Mesothelial cell of epicardium (in vitro differentiated cells): ENCODE measurements at regions not wholly inside any gene's neighbourhood (a gene's known extent, or its start where the extent isn't known, plus 50 kb on each side); places are given as distances from the start of the nearest gene placed in this dataset.

Experiments used
- DNase-seq, 2 experiments: peaks; one replicate each; pipeline ENCODE4 v3.0.0; 2021; ENCODE audit warnings: low spot score in 2 of 2; ENCODE audit not compliant: unreplicated experiment in 2 of 2
- H3K27ac Mint-ChIP-seq: 2 replicates; pipeline ENCODE4 v1.8.0; 2021; ENCODE audit warnings: mixed read lengths
- H3K27me3 Mint-ChIP-seq: 2 replicates; pipeline ENCODE4 v1.8.0; 2021; ENCODE audit warnings: low read depth, mixed read lengths
- H3K36me3 Mint-ChIP-seq: 2 replicates; pipeline ENCODE4 v1.8.0; 2021; ENCODE audit warnings: mixed read lengths
- H3K4me1 Mint-ChIP-seq: 2 replicates; pipeline ENCODE4 v1.8.0; 2021; ENCODE audit warnings: mixed read lengths
- H3K4me3 Mint-ChIP-seq: 2 replicates; pipeline ENCODE4 v1.8.0; 2021; ENCODE audit warnings: mild to moderate bottlenecking, moderate library complexity, mixed read lengths
- H3K9me3 Mint-ChIP-seq: 2 replicates; pipeline ENCODE4 v1.8.0; 2021; ENCODE audit warnings: mixed read lengths
- CTCF ChIP-seq: fragments of 200-600 bp; sonication (generic); IDR thresholded peaks from one replicate; pipeline ENCODE4 v1.5.0; 2021; ENCODE audit warnings: antibody characterized with exemption; ENCODE audit not compliant: unreplicated experiment

GRCh38 chr22:47943729-47944700 is 1181.6 kb downstream of the TBC1D22A start:
- H3K4me1 Mint-ChIP-seq, result no peaks in the 10 kb centered on the region
- H3K4me3 Mint-ChIP-seq, result no peak overlapping the region
- no peak for TF ChIP-seq CTCF
- no peak overlapping the region for H3K27ac Mint-ChIP-seq
- H3K27me3 Mint-ChIP-seq, result no peaks in the 10 kb centered on the region
- no peak for DNase-seq
- peaks cover 64% of the 10 kb centered on the region for H3K9me3 Mint-ChIP-seq
- H3K36me3 Mint-ChIP-seq, result peaks cover 2% of the 10 kb centered on the region

GRCh38 chr22:47940211-47940610 is 1177.8 kb downstream of the TBC1D22A start:
- H3K4me3 Mint-ChIP-seq, result no peak overlapping the region
- H3K9me3 Mint-ChIP-seq, result peaks cover 64% of the 10 kb centered on the region

GRCh38 chr22:47933891-47934290 is 1171.4 kb downstream of the TBC1D22A start:
- no peak for TF ChIP-seq CTCF
- H3K4me1 Mint-ChIP-seq, result no peaks in the 10 kb centered on the region
- no peak overlapping the region for H3K27ac Mint-ChIP-seq
- H3K27me3 Mint-ChIP-seq, result no peaks in the 10 kb centered on the region
- no peak overlapping the region for H3K4me3 Mint-ChIP-seq
- peaks cover 62% of the 10 kb centered on the region for H3K9me3 Mint-ChIP-seq
- DNase-seq, result no peak
- H3K36me3 Mint-ChIP-seq, result no peaks in the 10 kb centered on the region

More at GRCh38 chr22:47940211-47940610, 1177.8 kb downstream of the TBC1D22A start:
- no peak overlapping the region for H3K27ac Mint-ChIP-seq
- no peak for DNase-seq
- H3K27me3 Mint-ChIP-seq, result no peaks in the 10 kb centered on the region
- peaks cover 2% of the 10 kb centered on the region for H3K36me3 Mint-ChIP-seq
- H3K4me1 Mint-ChIP-seq, result no peaks in the 10 kb centered on the region
- no peak for TF ChIP-seq CTCF

- Mint-ChIP-seq H3K27me3 (no peaks in the 10 kb centered on the region), H3K36me3 (no peaks in the 10 kb centered on the region), H3K4me1 (no peaks in the 10 kb centered on the region), H3K4me3 (no peak overlapping the region), H3K9me3 (peaks cover 62% of the 10 kb centered on the region), H3K27ac (no peak overlapping the region)
- no peak for DNase-seq
- no peak for TF ChIP-seq CTCF
These were observed 1170.8 kb downstream of the TBC1D22A start for GRCh38 chr22:47933226-47933625.

GRCh38 chr22:47929646-47930185 is 1167.3 kb downstream of the TBC1D22A start:
- Mint-ChIP-seq H3K27ac (no peak overlapping the region), H3K4me1 (no peaks in the 10 kb centered on the region), H3K27me3 (no peaks in the 10 kb centered on the region), H3K9me3 (peaks cover 73% of the 10 kb centered on the region), H3K36me3 (no peaks in the 10 kb centered on the region), H3K4me3 (no peak overlapping the region)
- DNase-seq, result no peak
- no peak for TF ChIP-seq CTCF
